GM13977 (cell line): ENCODE measurements at regions not wholly inside any gene's neighbourhood (a gene's known extent, or its start where the extent isn't known, plus 50 kb on each side); places are given as distances from the start of the nearest gene placed in this dataset.
A peak's percentile ranks its signal among the peaks of the same experiment; 100 is the strongest.
"Not testable (repeated sequence)": the region's sequence is repeated elsewhere in the genome, so short reads cannot be mapped to it uniquely, and the experiment has no call there.

Source experiments
- DNase-seq: peaks from one replicate; pipeline ENCODE4 v3.0.0; 2012; ENCODE audit warnings: low spot score
- in situ Hi-C: fragments of 300-500 bp; cut with MboI; formaldehyde crosslinking; loops from one replicate; pipeline ENCODE4 v1.12.0; 2022; ENCODE audit warnings: low sequenced_read_pairs, low pct_unique_long_range_greater_than_20kb, mixed read lengths, inconsistent platforms; ENCODE audit not compliant: unreplicated experiment
- TF ChIP-seq, protein P1 (sequence below): IDR thresholded peaks from 2 replicates; pipeline ENCODE4 v1.5.1; 2012; ENCODE audit warnings: mild to moderate bottlenecking, control low read depth; ENCODE audit not compliant: insufficient read depth; ENCODE audit errors: extremely low read depth, missing control alignments

DNA sequence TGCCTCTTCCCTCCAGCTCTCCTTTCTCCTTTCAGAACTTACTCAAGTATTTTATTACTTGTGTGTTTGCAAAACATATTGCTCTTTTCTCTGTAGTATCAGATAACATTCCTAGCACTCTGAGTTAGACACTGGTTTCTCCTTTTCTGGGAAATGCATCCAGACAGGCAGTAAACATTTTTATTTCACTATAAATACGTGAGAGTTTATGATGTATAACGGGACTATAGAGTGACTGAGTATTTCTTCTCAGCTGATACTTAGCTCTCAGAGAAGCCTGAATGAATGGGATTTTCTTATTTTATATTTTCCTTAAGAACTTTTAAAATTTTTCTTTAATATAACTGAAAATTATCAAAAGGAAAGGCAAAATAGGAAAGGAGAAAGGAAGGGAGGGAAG, 211.2 kb upstream of the EDNRB start:
- in situ Hi-C loops = loop anchor here (10.0 kb wide), 1 partner anchor 355 kb away; no protein-coding TSS in a partner anchor
- TF ChIP-seq, protein P1, sequence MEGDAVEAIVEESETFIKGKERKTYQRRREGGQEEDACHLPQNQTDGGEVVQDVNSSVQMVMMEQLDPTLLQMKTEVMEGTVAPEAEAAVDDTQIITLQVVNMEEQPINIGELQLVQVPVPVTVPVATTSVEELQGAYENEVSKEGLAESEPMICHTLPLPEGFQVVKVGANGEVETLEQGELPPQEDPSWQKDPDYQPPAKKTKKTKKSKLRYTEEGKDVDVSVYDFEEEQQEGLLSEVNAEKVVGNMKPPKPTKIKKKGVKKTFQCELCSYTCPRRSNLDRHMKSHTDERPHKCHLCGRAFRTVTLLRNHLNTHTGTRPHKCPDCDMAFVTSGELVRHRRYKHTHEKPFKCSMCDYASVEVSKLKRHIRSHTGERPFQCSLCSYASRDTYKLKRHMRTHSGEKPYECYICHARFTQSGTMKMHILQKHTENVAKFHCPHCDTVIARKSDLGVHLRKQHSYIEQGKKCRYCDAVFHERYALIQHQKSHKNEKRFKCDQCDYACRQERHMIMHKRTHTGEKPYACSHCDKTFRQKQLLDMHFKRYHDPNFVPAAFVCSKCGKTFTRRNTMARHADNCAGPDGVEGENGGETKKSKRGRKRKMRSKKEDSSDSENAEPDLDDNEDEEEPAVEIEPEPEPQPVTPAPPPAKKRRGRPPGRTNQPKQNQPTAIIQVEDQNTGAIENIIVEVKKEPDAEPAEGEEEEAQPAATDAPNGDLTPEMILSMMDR = no peak
- DNase-seq = no peak

DNA sequence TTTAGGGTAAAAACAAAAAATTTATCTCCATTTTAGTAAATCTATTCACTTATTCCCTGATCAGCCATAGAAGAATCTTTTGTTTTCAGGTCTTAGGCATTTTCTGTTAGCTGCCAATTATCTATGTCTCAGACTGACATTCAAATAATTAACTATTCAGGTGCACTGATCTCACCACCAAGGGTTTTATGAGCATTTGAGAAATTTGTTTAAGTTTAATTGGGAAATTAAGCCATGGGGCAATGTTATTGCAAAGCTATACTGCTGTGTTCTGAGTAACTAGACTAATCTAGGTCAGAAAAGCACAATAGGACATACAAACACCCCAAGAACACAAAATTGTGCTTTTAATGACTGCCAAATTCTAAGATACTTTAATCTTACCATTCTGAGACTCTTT, 210.7 kb upstream of the EDNRB start:
- DNase-seq = no peak
- TF ChIP-seq, protein P1 = no peak
- in situ Hi-C loops = loop anchor here (10.0 kb wide), 1 partner anchor 355 kb away; no protein-coding TSS in a partner anchor

DNA sequence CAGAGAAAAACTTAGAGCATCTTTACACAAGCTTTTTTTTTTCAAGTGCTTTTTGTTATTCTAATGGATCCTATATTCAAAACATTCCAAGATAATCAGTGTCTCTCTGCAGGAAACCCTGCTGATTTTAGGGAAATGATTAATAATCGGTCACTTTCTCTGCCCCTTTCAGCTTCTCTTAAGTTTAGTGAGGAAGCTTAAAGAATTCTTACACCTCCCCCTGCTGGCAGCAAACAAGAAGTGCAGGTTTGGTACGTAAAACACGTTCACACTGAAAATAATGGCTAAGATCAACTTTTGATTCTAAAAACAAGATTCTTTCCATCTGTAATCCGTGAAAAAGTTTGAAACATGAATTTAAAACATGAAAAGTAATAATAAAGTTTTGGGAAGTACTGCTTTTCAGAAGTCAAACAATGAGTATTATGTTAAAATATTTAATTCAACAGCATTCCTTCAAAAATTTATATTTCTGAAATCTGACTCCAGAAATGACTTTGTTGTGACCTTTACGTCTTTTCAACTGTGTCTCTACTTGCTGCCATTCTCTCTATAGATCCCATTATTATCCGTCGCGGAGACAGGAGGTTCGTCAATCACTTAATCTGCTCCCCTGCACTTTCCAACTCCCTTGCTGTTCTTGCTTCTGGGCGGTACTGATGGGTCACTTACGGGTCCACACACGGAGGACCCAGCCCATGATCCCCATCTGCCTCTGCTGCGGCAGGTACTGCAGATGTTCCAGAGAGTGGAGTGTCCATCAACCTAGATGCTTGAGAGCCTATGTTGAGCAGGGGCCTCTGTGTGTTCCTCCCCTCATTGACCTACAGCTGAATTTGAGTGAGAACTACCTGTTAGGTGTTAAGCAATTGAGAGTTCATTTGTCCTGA, 203.1 kb upstream of the EDNRB start:
- TF ChIP-seq, protein P1 = peak; percentile 85
- in situ Hi-C loops = loop anchor here (10.0 to 25.0 kb wide), 2 partner anchors 347 to 534 kb away; no protein-coding TSS in a partner anchor
- DNase-seq = peak; percentile 33

DNA sequence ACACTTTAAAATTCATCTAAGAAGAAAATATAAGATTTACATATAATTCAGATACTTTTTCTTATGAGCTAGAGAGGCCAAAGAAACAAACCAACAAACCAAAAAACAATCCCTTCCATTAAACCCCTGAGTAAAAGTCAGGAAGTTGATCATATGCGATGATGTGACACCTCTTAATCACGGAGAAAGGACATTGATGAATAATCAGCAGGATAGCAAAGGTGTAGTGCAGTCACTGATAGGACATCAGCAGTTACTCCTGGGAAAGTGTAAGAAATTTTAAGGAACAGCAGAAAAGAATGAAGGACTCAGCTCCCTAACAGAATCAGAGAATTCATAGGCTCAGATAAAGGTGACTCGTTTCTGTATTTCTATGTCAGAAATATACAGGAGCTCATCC, 202.4 kb upstream of the EDNRB start:
- in situ Hi-C loops = loop anchor here (10.0 to 25.0 kb wide), 2 partner anchors 346 to 534 kb away; no protein-coding TSS in a partner anchor
- no peak for DNase-seq
- TF ChIP-seq, protein P1 = no peak

DNA sequence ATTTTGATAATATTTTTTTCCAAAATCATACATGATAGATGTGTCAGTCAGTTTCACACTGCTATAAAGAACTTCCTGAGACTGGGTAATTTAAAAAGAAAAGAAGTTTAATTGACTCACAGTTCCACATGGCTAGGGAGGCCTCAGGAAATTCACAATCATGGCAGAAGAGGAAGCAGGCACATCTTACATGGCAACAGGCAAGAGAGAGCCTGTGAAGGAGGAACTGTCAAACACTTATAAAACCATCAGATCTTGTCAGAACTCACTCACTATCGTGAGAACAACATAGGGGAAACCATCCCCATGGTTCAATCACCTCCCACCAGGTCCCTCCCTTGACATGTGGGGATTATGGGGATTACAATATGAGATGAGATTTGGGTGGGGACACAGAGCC, 201.5 kb upstream of the EDNRB start:
- in situ Hi-C loops = loop anchor here (10.0 to 25.0 kb wide), 2 partner anchors 345 to 533 kb away; no protein-coding TSS in a partner anchor
- DNase-seq = not testable (repeated sequence)

DNA sequence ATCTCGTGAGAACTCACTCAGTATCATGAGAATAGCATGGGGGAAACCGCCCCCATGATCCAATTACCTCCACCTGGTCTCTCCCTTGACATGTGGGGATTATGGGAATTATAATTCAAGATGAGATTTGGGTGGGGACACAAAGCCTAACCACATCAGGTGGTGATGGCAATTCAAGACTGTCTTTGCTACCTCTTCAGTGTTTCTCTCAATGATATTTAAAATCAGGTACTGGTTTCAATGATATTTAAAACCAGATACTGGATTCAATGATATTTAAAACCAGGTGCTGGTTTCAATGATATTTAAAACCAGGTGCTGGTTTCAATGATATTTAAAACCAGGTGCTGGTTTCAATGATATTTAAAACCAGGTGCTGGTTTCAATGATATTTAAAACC, 198.4 kb upstream of the EDNRB start:
- in situ Hi-C loops = loop anchor here (25.0 kb wide), 1 partner anchor 530 kb away; no protein-coding TSS in a partner anchor
- not testable (repeated sequence) for DNase-seq

DNA sequence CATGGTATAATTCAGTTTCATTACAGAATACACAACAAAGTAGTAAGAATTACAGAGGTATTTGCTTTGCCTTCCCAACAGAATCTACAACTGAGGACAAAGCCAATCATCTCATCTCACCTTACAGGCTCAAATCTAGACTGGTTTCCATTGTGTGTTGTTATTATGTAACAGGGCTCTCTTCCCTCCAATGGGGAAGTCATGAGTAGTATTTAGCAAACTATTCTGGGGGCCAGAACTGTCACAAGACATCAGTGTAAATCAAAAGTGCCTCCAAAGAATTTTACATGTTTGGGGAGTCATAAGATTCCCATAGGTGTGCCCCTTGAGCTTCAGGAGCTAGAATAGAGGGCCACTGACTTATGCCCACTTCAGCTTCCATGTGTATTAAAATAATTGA, 187.0 kb upstream of the EDNRB start:
- in situ Hi-C loops = loop anchor here (25.0 kb wide), 1 partner anchor 518 kb away; no protein-coding TSS in a partner anchor
- TF ChIP-seq, protein P1 = no peak
- DNase-seq = no peak
